ENCODE measurements at regions not wholly inside any gene's neighbourhood (a gene's known extent, or its start where the extent isn't known, plus 50 kb on each side); places are given as distances from the start of the nearest gene placed in this dataset.

DNA sequence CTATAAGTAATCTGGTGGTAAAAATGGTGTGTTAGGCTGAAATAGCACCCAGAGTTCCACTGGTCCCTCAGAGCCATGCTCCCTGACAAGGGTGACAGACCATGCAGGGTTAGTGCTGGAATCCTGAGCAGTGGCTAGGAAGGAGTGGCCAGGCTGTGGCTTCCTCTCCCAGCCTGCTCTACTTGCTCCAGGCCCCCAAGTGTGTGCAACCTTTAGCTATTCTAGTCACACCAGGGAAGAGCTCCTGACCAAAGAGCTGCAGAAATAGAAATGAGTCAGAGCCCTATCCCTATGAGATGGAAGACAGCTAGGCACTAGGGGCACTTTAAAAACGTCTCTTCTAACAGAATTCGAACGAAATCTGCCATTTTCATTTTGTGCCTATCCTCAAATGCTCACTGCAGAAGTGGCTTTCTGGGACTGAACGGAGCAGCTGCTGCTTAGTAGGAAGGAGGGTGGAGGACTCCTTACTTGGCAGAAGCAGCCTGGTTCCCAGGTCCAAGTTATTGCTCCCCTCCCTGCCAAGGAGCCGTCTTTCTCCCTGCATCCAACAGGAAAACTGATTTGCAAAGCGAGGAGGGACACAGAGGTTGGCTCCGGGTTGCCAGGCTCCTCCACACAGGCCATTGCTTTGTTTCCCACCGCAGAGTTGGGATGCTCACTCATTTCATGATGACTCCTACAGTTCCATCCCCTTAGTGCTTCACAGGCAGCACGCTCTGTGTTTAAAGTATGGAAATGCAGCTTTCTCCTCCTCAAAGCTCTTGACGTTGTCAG is 754.5 kb downstream of the C6orf118 start:
- no peak overlapping the region for H3K4me3 ChIP-seq
- no peak for DNase-seq (ENCODE audit: extremely low spot score in 2 of 2)
- no peaks in the 10 kb centered on the region for H3K4me1 ChIP-seq
- no peaks in the 10 kb centered on the region for H3K27me3 ChIP-seq
- no peak for TF ChIP-seq POLR2AphosphoS5 (IDR thresholded peaks at IDR 0.05; ENCODE audit: insufficient read depth in 1 of 2, low read depth in 1 of 2)
- intact Hi-C loops (cut with DNase I), result no loop called here
- H3K9me3 ChIP-seq, result no peaks in the 10 kb centered on the region
- no peak overlapping the region for H3K27ac ChIP-seq
- H3K36me3 ChIP-seq, result no peaks in the 10 kb centered on the region

DNA sequence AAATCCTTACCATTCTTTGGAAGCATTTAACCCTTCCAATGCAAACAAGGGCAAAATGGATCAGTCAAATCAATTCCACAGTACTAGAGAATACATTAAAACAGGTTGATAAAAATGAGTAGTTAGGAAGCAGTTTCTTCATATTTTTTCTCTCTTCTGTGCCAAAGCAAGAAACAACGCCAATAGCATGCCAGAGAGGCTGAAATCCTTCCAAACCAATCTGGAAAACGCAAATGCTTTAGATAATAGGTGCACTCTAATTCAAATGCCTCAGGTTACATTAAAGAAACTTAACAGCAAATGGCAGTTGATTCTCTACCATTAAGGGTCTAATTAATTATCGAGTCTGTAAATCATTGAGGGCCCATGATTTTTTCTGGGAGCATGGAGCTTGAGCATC is 755.2 kb downstream of the C6orf118 start:
- no peaks in the 10 kb centered on the region for H3K36me3 ChIP-seq
- H3K4me1 ChIP-seq, result no peaks in the 10 kb centered on the region
- no peaks in the 10 kb centered on the region for H3K9me3 ChIP-seq
- no peak overlapping the region for H3K4me3 ChIP-seq
- intact Hi-C loops (cut with DNase I), result no loop called here
- no peaks in the 10 kb centered on the region for H3K27me3 ChIP-seq
- no peak for TF ChIP-seq POLR2A (IDR thresholded peaks at IDR 0.05)
- TF ChIP-seq, protein P1, sequence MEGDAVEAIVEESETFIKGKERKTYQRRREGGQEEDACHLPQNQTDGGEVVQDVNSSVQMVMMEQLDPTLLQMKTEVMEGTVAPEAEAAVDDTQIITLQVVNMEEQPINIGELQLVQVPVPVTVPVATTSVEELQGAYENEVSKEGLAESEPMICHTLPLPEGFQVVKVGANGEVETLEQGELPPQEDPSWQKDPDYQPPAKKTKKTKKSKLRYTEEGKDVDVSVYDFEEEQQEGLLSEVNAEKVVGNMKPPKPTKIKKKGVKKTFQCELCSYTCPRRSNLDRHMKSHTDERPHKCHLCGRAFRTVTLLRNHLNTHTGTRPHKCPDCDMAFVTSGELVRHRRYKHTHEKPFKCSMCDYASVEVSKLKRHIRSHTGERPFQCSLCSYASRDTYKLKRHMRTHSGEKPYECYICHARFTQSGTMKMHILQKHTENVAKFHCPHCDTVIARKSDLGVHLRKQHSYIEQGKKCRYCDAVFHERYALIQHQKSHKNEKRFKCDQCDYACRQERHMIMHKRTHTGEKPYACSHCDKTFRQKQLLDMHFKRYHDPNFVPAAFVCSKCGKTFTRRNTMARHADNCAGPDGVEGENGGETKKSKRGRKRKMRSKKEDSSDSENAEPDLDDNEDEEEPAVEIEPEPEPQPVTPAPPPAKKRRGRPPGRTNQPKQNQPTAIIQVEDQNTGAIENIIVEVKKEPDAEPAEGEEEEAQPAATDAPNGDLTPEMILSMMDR (IDR thresholded peaks at IDR 0.05), result no peak
- TF ChIP-seq POLR2AphosphoS5 (IDR thresholded peaks at IDR 0.05; ENCODE audit: insufficient read depth in 1 of 2, low read depth in 1 of 2), result no peak
- no peak for DNase-seq (ENCODE audit: extremely low spot score in 2 of 2)
- H3K27ac ChIP-seq, result no peak overlapping the region

DNA sequence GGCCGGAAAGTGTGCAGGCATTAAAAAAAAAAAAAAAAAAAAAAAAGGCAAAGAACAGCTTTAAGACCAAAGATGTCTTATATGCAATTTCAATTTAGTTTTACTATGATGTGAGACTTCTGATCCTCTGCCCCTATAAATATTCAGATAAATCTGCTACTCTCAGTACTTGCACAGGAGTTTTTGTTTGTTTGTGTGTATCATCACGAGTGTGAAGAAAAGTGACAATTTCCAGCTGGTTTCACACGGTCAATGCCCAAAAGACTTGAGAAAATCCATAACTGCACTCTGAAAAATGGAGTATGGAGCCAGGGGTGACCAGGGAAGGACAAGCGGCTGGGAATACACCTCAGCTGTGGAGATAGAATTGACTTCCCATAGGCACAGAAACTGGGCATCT is 757.7 kb downstream of the C6orf118 start:
- TF ChIP-seq, protein P1 (IDR thresholded peaks at IDR 0.05), result no peak
- TF ChIP-seq POLR2A (IDR thresholded peaks at IDR 0.05) (no peak), POLR2AphosphoS5 (IDR thresholded peaks at IDR 0.05; ENCODE audit: insufficient read depth in 1 of 2, low read depth in 1 of 2) (no peak)
- no peaks in the 10 kb centered on the region for H3K27me3 ChIP-seq
- H3K4me1 ChIP-seq, result no peaks in the 10 kb centered on the region
- no peak for DNase-seq (ENCODE audit: extremely low spot score in 2 of 2)
- H3K36me3 ChIP-seq, result no peaks in the 10 kb centered on the region
- no peak overlapping the region for H3K27ac ChIP-seq
- H3K9me3 ChIP-seq, result no peaks in the 10 kb centered on the region
- intact Hi-C loops (cut with DNase I), result no loop called here
- no peak overlapping the region for H3K4me3 ChIP-seq

DNA sequence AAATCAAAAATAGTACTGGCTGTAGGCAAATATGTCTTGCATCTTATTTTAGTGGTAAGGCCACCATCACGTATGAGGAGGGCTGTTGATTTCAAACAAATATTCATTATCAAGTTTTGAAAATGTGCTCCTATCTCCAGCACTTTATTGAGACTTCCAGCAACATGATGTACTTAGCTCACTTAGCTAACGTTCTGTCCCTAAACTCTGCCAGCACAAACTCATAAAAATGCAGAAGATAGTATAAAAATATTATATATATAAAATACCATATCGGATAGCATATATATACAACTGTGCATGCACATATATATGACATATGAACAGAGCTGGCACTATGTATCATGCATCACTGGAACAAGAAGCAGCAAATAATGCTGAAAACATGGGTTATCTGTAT is 762.3 kb downstream of the C6orf118 start:
- intact Hi-C loops (cut with DNase I), result no loop called here
- H3K27ac ChIP-seq, result no peak overlapping the region
- no peaks in the 10 kb centered on the region for H3K4me1 ChIP-seq
- no peaks in the 10 kb centered on the region for H3K36me3 ChIP-seq
- H3K9me3 ChIP-seq, result no peaks in the 10 kb centered on the region
- no peaks in the 10 kb centered on the region for H3K27me3 ChIP-seq
- no peak overlapping the region for H3K4me3 ChIP-seq
- no peak for DNase-seq (ENCODE audit: extremely low spot score in 2 of 2)
- TF ChIP-seq, protein P1 (IDR thresholded peaks at IDR 0.05), result no peak
- TF ChIP-seq POLR2AphosphoS5 (IDR thresholded peaks at IDR 0.05; ENCODE audit: insufficient read depth in 1 of 2, low read depth in 1 of 2) (no peak), POLR2A (IDR thresholded peaks at IDR 0.05) (no peak)

DNA sequence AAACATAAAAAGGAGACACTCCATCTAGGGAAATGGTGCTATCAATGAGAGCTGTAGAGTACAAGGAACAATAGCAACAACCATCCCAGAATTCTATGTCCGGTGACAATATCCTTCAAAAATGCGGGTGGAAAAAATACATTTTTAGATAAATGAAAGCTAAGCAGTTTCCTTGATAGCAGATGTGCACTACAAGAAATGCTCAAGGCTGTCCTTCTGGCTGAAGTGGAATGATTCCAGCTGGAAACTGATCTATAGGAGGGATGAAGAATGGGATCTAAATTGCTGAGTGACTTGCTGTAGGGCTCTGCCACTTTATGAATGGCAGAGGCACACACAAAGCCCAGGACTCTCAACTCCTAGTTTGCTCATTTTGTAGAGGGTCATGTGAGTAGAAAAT is 763.1 kb downstream of the C6orf118 start:
- TF ChIP-seq POLR2A (IDR thresholded peaks at IDR 0.05) (no peak), POLR2AphosphoS5 (IDR thresholded peaks at IDR 0.05; ENCODE audit: insufficient read depth in 1 of 2, low read depth in 1 of 2) (no peak)
- TF ChIP-seq, protein P1 (IDR thresholded peaks at IDR 0.05), result no peak
- no peak overlapping the region for H3K27ac ChIP-seq

More for the DNA sequence above, 763.1 kb downstream of the C6orf118 start:
- H3K4me3 ChIP-seq, result no peak overlapping the region
- no peaks in the 10 kb centered on the region for H3K4me1 ChIP-seq
- no peak for DNase-seq (ENCODE audit: extremely low spot score in 2 of 2)
- no peaks in the 10 kb centered on the region for H3K9me3 ChIP-seq
- intact Hi-C loops (cut with DNase I), result no loop called here
- H3K36me3 ChIP-seq, result no peaks in the 10 kb centered on the region
- no peaks in the 10 kb centered on the region for H3K27me3 ChIP-seq
